ENCODE measurements at regions not wholly inside any gene's neighbourhood (a gene's known extent, or its start where the extent isn't known, plus 50 kb on each side); places are given as distances from the start of the nearest gene placed in this dataset.

GRCh38 chr4:19842471-19842870, 409.2 kb upstream of the SLIT2 start:
- no peaks in the 10 kb centered on the region for H3K36me3 ChIP-seq
- intact Hi-C loops (cut with DNase I): no loop called here
- H3K4me1 ChIP-seq (ENCODE audit: insufficient read depth): no peaks in the 10 kb centered on the region
- H3K27ac ChIP-seq: no peak overlapping the region
- TF ChIP-seq EP300 (IDR thresholded peaks at IDR 0.05) (no peak), CTCF (IDR thresholded peaks at IDR 0.05) (no peak), POLR2A (IDR thresholded peaks at IDR 0.05) (no peak)
- H3K9me3 ChIP-seq: no peaks in the 10 kb centered on the region
- 91 to 95% (median 94%) methylated on average over 2 of the region's 2 CpGs for WGBS, 3 donors
- no peak for DNase-seq
- H3K4me3 ChIP-seq: no peak overlapping the region
- H3K27me3 ChIP-seq: no peaks in the 10 kb centered on the region

- no peak overlapping the region for H3K4me3 ChIP-seq
- no peaks in the 10 kb centered on the region for H3K27me3 ChIP-seq
- WGBS, 3 donors: 92 to 97% (median 93%) methylated on average over 1 of the region's 1 CpG
- TF ChIP-seq EP300 (IDR thresholded peaks at IDR 0.05): no peak
- TF ChIP-seq CTCF (IDR thresholded peaks at IDR 0.05): no peak
- TF ChIP-seq POLR2A (IDR thresholded peaks at IDR 0.05): no peak
- H3K9me3 ChIP-seq: peaks cover 0 to 3% of the 10 kb centered on the region in 2 donors
- DNase-seq: no peak
- no peaks in the 10 kb centered on the region for H3K36me3 ChIP-seq
- intact Hi-C loops (cut with DNase I): no loop called here
- no peak overlapping the region for H3K27ac ChIP-seq
- H3K4me1 ChIP-seq (ENCODE audit: insufficient read depth): no peaks in the 10 kb centered on the region
These were observed 412.8 kb upstream of the SLIT2 start for GRCh38 chr4:19838858-19839257.

GRCh38 chr4:19835429-19835828, 416.3 kb upstream of the SLIT2 start:
- intact Hi-C loops (cut with DNase I): no loop called here
- no peaks in the 10 kb centered on the region for H3K36me3 ChIP-seq
- H3K27ac ChIP-seq: no peak overlapping the region
- peaks cover 0 to 3% of the 10 kb centered on the region in 2 donors for H3K9me3 ChIP-seq
- TF ChIP-seq POLR2A (IDR thresholded peaks at IDR 0.05): no peak
- TF ChIP-seq CTCF (IDR thresholded peaks at IDR 0.05): no peak
- TF ChIP-seq EP300 (IDR thresholded peaks at IDR 0.05): no peak
- no peaks in the 10 kb centered on the region for H3K4me1 ChIP-seq (ENCODE audit: insufficient read depth)
- H3K4me3 ChIP-seq: no peak overlapping the region
- DNase-seq: no peak
- WGBS, 3 donors: 87 to 91% (median 91%) methylated on average over 3 of the region's 3 CpGs
- no peaks in the 10 kb centered on the region for H3K27me3 ChIP-seq

DNA sequence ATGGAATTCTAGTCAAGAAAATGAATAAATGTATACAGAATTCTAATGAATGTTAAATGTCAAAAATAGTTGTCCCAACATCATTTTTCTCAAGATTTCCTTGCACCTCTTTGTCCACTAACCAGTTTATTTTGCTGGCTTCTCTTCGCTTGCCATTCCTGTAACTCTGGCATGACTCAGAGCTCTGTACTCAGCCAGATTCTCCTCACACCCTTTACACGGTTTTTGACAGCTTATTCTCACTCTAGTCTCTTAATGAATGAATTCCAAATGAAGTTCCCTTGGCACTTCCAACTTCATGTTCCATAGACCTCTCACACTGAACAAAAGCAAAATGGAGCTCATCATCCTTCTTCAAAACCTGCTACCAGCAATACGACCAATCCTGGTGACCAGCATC, 419.3 kb upstream of the SLIT2 start:
- TF ChIP-seq EP300 (IDR thresholded peaks at IDR 0.05) (no peak), POLR2A (IDR thresholded peaks at IDR 0.05) (no peak), CTCF (IDR thresholded peaks at IDR 0.05) (no peak)
- H3K36me3 ChIP-seq: no peaks in the 10 kb centered on the region
- DNase-seq: no peak
- intact Hi-C loops (cut with DNase I): no loop called here
- WGBS, 3 donors: 74 to 79% (median 74%) methylated on average over 3 of the region's 3 CpGs
- H3K27ac ChIP-seq: no peak overlapping the region
- peaks cover 0 to 3% of the 10 kb centered on the region in 2 donors for H3K9me3 ChIP-seq
- H3K4me1 ChIP-seq (ENCODE audit: insufficient read depth): no peaks in the 10 kb centered on the region
- no peaks in the 10 kb centered on the region for H3K27me3 ChIP-seq
- H3K4me3 ChIP-seq: no peak overlapping the region
